Cardiac muscle cell (in vitro differentiated cells and primary cell): ENCODE measurements at regions not wholly inside any gene's neighbourhood (a gene's known extent, or its start where the extent isn't known, plus 50 kb on each side); places are given as distances from the start of the nearest gene placed in this dataset.

ENCODE experiments used
- DNase-seq, 2 donors: peaks; one replicate each; pipeline versions ENCODE4 v3.0.0 to v3.0.0-alpha.2; 2010 to 2017; ENCODE audit warnings: low read depth in 1 of 2, low spot score in 1 of 2
- H3K27ac ChIP-seq: fragments of 200-600 bp; sonication (generic); 2 replicates; pipeline ENCODE4 v1.5.1; 2016
- H3K27me3 ChIP-seq: fragments of 200-600 bp; sonication (generic); 2 replicates; pipeline ENCODE4 v1.6.0; 2016; ENCODE audit warnings: control low read depth
- H3K36me3 ChIP-seq: fragments of 200-600 bp; sonication (generic); 2 replicates; pipeline ENCODE4 v1.5.1; 2016; ENCODE audit warnings: control low read depth
- H3K4me1 ChIP-seq: fragments of 200-600 bp; sonication (generic); 2 replicates; pipeline ENCODE4 v1.8.1; 2017; ENCODE audit warnings: low read depth, mild to moderate bottlenecking, mixed run types
- H3K4me3 ChIP-seq: fragments of 200-600 bp; sonication (generic); 2 replicates; pipeline ENCODE4 v1.5.1; 2016; ENCODE audit warnings: mild to moderate bottlenecking
- H3K9me3 ChIP-seq: fragments of 200-600 bp; sonication (generic); 2 replicates; pipeline ENCODE4 v1.5.1; 2017; ENCODE audit warnings: low read depth, mild to moderate bottlenecking, control low read depth
- TF ChIP-seq, protein P1 (sequence below): IDR thresholded peaks from 2 replicates; pipeline ENCODE4 v1.5.1; 2012; ENCODE audit warnings: low read depth, mild to moderate bottlenecking, low read length

DNA sequence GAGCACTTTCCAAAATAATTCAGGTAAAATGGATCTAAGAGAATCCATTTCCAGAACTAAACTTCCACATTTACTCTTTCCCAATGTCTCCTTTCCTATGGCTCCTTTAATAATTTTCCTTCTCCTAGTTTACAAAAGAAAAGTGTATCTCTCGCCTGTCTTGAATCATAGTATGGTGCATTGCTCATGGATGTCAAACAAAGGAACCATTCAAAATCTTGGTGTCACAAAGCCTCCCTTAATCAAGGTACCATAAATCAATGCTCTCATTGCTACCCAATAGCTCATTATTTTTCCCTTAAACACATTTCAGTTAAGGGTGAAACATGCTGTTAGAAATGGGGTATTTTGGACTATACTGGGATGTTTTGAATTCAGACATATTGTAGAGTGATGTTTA is 57.6 kb upstream of the KCNMA1 start:
- TF ChIP-seq, protein P1, sequence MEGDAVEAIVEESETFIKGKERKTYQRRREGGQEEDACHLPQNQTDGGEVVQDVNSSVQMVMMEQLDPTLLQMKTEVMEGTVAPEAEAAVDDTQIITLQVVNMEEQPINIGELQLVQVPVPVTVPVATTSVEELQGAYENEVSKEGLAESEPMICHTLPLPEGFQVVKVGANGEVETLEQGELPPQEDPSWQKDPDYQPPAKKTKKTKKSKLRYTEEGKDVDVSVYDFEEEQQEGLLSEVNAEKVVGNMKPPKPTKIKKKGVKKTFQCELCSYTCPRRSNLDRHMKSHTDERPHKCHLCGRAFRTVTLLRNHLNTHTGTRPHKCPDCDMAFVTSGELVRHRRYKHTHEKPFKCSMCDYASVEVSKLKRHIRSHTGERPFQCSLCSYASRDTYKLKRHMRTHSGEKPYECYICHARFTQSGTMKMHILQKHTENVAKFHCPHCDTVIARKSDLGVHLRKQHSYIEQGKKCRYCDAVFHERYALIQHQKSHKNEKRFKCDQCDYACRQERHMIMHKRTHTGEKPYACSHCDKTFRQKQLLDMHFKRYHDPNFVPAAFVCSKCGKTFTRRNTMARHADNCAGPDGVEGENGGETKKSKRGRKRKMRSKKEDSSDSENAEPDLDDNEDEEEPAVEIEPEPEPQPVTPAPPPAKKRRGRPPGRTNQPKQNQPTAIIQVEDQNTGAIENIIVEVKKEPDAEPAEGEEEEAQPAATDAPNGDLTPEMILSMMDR: no peak
- Histone ChIP-seq H3K4me3 (no peak overlapping the region), H3K4me1 (no peaks in the 10 kb centered on the region), H3K36me3 (no peaks in the 10 kb centered on the region), H3K27me3 (no peaks in the 10 kb centered on the region), H3K27ac (no peak overlapping the region), H3K9me3 (no peaks in the 10 kb centered on the region)
- DNase-seq: no peak

DNA sequence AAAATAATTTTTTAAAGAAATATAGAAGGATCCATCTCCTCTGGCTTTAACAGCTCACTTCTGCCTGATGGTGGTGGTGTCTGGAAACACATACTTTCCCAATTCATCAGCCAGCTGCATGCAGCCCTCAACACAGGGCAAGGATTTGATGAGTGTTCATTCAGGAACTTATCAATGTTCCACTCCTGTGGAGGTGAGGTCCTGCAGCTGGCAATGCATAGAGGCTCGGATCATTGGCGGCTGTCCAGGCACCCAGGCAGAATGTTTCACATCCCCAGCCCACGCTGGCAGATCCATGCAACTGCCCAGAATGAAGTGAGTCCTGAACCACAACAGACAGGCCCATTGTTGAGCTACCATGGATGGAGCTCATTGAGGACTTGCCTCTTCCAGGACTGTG is 55.2 kb upstream of the KCNMA1 start:
- no peaks in the 10 kb centered on the region for H3K4me1 ChIP-seq

DNA sequence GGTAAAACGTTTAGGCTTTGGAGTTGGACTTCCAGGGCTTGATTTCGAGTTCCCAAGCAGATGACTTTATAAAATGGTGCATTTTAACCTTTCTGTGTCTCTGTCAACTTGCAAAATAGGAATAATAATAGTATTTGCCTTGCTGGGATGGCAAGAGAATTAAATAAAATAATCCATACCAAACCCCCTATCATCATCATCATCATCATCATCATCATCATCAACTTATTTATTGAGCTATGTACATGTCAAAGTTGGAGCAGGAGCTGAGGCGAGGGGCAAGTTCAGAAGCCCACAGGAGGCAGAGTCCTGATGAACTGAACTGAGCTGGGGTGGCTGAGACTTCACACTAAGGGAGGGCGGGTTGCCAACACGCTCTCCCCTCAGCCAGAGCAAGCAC is 51.7 kb upstream of the KCNMA1 start:
- no peak overlapping the region for H3K27ac ChIP-seq
- H3K27me3 ChIP-seq: no peaks in the 10 kb centered on the region
- H3K4me3 ChIP-seq: no peak overlapping the region
- no peak for DNase-seq
- TF ChIP-seq, protein P1: no peak
- H3K9me3 ChIP-seq: no peaks in the 10 kb centered on the region
- H3K4me1 ChIP-seq: no peaks in the 10 kb centered on the region
- H3K36me3 ChIP-seq: no peaks in the 10 kb centered on the region

More for the DNA sequence above, 55.2 kb upstream of the KCNMA1 start:
- peak in 1 of 2 donors; percentile 55 for DNase-seq
- Histone ChIP-seq H3K27me3 (no peaks in the 10 kb centered on the region), H3K4me3 (no peak overlapping the region), H3K9me3 (no peaks in the 10 kb centered on the region), H3K27ac (no peak overlapping the region), H3K36me3 (no peaks in the 10 kb centered on the region)
- TF ChIP-seq, protein P1: no peak

DNA sequence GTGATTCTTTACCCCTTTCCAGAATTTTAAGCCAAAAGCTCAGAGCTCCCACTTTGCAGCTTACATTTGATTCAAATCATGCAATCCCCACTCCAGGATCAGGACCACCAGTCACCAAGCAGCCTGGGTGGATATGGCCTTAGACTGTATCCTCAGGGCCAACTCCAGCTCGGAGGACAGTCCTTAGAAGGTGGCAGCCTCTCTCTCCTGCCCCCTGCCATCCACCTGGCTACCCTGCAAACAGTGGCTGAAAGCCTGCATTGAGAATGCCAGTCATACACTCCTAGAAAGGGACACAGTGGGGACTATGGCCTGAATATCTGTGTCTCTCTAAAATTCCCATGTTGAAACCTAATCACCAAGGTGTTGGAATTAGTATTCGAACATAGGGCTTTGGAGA is 50.0 kb upstream of the KCNMA1 start:
- TF ChIP-seq, protein P1: no peak
- no peaks in the 10 kb centered on the region for H3K9me3 ChIP-seq
- no peak for DNase-seq
- no peaks in the 10 kb centered on the region for H3K36me3 ChIP-seq
- H3K4me1 ChIP-seq: no peaks in the 10 kb centered on the region
- H3K27me3 ChIP-seq: no peaks in the 10 kb centered on the region
- H3K4me3 ChIP-seq: no peak overlapping the region
- H3K27ac ChIP-seq: no peak overlapping the region
